ENCODE measurements at regions not wholly inside any gene's neighbourhood (a gene's known extent, or its start where the extent isn't known, plus 50 kb on each side); places are given as distances from the start of the nearest gene placed in this dataset.

- TF ChIP-seq CTCF (IDR thresholded peaks at IDR 0.05) (no peak), POLR2A (IDR thresholded peaks at IDR 0.05) (no peak), EP300 (IDR thresholded peaks at IDR 0.05) (no peak), POLR2AphosphoS5 (IDR thresholded peaks at IDR 0.05) (no peak)
- Histone ChIP-seq H3K4me3 (no peak overlapping the region), H3K9me3 (no peaks in the 10 kb centered on the region), H3K27ac (no peak overlapping the region), H3K27me3 (peaks cover 55% of the 10 kb centered on the region), H3K4me1 (peaks cover 0 to 8% (median 0%) of the 10 kb centered on the region in 3 donors), H3K36me3 (no peaks in the 10 kb centered on the region)
- WGBS, 2 donors (ENCODE audit: low coverage in 1 of 2) = 72 to 100% methylated on average over 3 of the region's 3 CpGs
- no peak for ATAC-seq
Measured at GRCh38 chr14:97417331-97417730, 620.1 kb downstream of the VRK1 start.

GRCh38 chr14:97420211-97420610, 623.0 kb downstream of the VRK1 start:
- Histone ChIP-seq H3K27ac (no peak overlapping the region), H3K27me3 (peaks cover 35% of the 10 kb centered on the region), H3K4me3 (no peak overlapping the region), H3K36me3 (no peaks in the 10 kb centered on the region), H3K9me3 (no peaks in the 10 kb centered on the region), H3K4me1 (no peaks in the 10 kb centered on the region)
- ATAC-seq = no peak
- TF ChIP-seq POLR2A (IDR thresholded peaks at IDR 0.05) (no peak), POLR2AphosphoS5 (IDR thresholded peaks at IDR 0.05) (no peak), CTCF (IDR thresholded peaks at IDR 0.05) (no peak), EP300 (IDR thresholded peaks at IDR 0.05) (no peak)
- WGBS, 2 donors (ENCODE audit: low coverage in 1 of 2) = 61 to 69% methylated on average over 6 of the region's 6 CpGs

- 70 to 75% methylated on average over 4 to 6 of the region's 6 CpGs for WGBS, 2 donors (ENCODE audit: low coverage in 1 of 2)
- TF ChIP-seq POLR2AphosphoS5 (IDR thresholded peaks at IDR 0.05) (no peak), POLR2A (IDR thresholded peaks at IDR 0.05) (no peak), CTCF (IDR thresholded peaks at IDR 0.05) (no peak), EP300 (IDR thresholded peaks at IDR 0.05) (no peak)
- Histone ChIP-seq H3K9me3 (no peaks in the 10 kb centered on the region), H3K27me3 (peaks cover 24% of the 10 kb centered on the region), H3K4me1 (no peaks in the 10 kb centered on the region), H3K27ac (no peak overlapping the region), H3K4me3 (no peak overlapping the region), H3K36me3 (no peaks in the 10 kb centered on the region)
- ATAC-seq = no peak
Measured at GRCh38 chr14:97426776-97427175, 629.6 kb downstream of the VRK1 start.

- Histone ChIP-seq H3K36me3 (no peaks in the 10 kb centered on the region), H3K9me3 (no peaks in the 10 kb centered on the region), H3K27me3 (peaks cover 17% of the 10 kb centered on the region), H3K4me1 (no peaks in the 10 kb centered on the region), H3K4me3 (no peak overlapping the region), H3K27ac (no peak overlapping the region)
- no peak for TF ChIP-seq POLR2AphosphoS5 (IDR thresholded peaks at IDR 0.05)
- TF ChIP-seq EP300 (IDR thresholded peaks at IDR 0.05) = no peak
- no peak for TF ChIP-seq CTCF (IDR thresholded peaks at IDR 0.05)
- TF ChIP-seq POLR2A (IDR thresholded peaks at IDR 0.05) = no peak
- 40% methylated on average over 2 of the region's 2 CpGs; no CpG with 5 or more reads in 1 of the 2 donors for WGBS, 2 donors (ENCODE audit: low coverage in 1 of 2)
- ATAC-seq = no peak
Measured at GRCh38 chr14:97428808-97429440, 631.7 kb downstream of the VRK1 start.

GRCh38 chr14:97432586-97432985, 635.4 kb downstream of the VRK1 start:
- H3K9me3 ChIP-seq = no peaks in the 10 kb centered on the region
- H3K4me1 ChIP-seq = no peaks in the 10 kb centered on the region
- no peak for TF ChIP-seq POLR2AphosphoS5 (IDR thresholded peaks at IDR 0.05)
- TF ChIP-seq EP300 (IDR thresholded peaks at IDR 0.05) = no peak
- TF ChIP-seq CTCF (IDR thresholded peaks at IDR 0.05) = no peak
- TF ChIP-seq POLR2A (IDR thresholded peaks at IDR 0.05) = no peak
- H3K4me3 ChIP-seq = no peak overlapping the region
- ATAC-seq = no peak
- WGBS, 2 donors (ENCODE audit: low coverage in 1 of 2) = 61 to 72% methylated on average over 4 to 5 of the region's 6 CpGs
- no peaks in the 10 kb centered on the region for H3K36me3 ChIP-seq
- no peak overlapping the region for H3K27ac ChIP-seq
- no peaks in the 10 kb centered on the region for H3K27me3 ChIP-seq
